ENCODE measurements at regions not wholly inside any gene's neighbourhood (a gene's known extent, or its start where the extent isn't known, plus 50 kb on each side); places are given as distances from the start of the nearest gene placed in this dataset.

- Histone ChIP-seq H3K9ac (ENCODE audit: control insufficient read depth, extremely low read depth, insufficient read depth, low read length) (no peak overlapping the region), H2AFZ (ENCODE audit: control insufficient read depth, low read length) (no peak overlapping the region), H3K4me1 (ENCODE audit: control insufficient read depth, extremely low read depth, insufficient read depth, low read length) (no peaks in the 10 kb centered on the region), H3K9me3 (ENCODE audit: control insufficient read depth, low read depth, low read length) (no peaks in the 10 kb centered on the region), H3K9me1 (ENCODE audit: control insufficient read depth, extremely low read depth, insufficient read depth, low read length) (no peaks in the 10 kb centered on the region), H3K79me2 (ENCODE audit: control insufficient read depth, insufficient read depth, low read length) (no peaks in the 10 kb centered on the region), H3K4me3 (ENCODE audit: control insufficient read depth in 2 of 3, extremely low read depth in 1 of 3, insufficient read depth in 2 of 3, low read depth in 1 of 3, low read length in 3 of 3) (no peak overlapping the region), H3K36me3 (ENCODE audit: control insufficient read depth in 2 of 2, extremely low read depth in 1 of 2, insufficient read depth in 2 of 2, low read length in 2 of 2) (no peaks in the 10 kb centered on the region), H4K20me1 (ENCODE audit: control insufficient read depth, extremely low read depth, insufficient read depth, low read length) (no peaks in the 10 kb centered on the region), H3K4me2 (ENCODE audit: control insufficient read depth, extremely low read depth, insufficient read depth, low read depth, low read length) (no peak overlapping the region), H3K27ac (ENCODE audit: control insufficient read depth, insufficient read depth, low read length) (no peak overlapping the region), H3K27me3 (ENCODE audit: control insufficient read depth, extremely low read depth, insufficient read depth, low read length) (no peaks in the 10 kb centered on the region)
- dilution Hi-C loops (cut with MboI; ENCODE audit: extremely low pct_ligation_motif_present, low sequenced_read_pairs) = no loop called here
- TF ChIP-seq CTCF (optimal IDR thresholded peaks at IDR 0.05 in 1 of 3, IDR thresholded peaks at IDR 0.05 in 1 of 3, conservative IDR thresholded peaks at IDR 0.05 in 1 of 3; ENCODE audit: extremely low read depth in 1 of 3, insufficient read depth in 2 of 3, low read length in 3 of 3) (no peak), EZH2 (IDR thresholded peaks at IDR 0.05; ENCODE audit: low read length) (no peak)
- FAIRE-seq = no peak
- DNase-seq (ENCODE audit: low read depth, low spot score) = no peak
Measured at GRCh38 chr3:165636684-165637015, 200.6 kb downstream of the BCHE start.

- Histone ChIP-seq H3K79me2 (ENCODE audit: control insufficient read depth, insufficient read depth, low read length) (no peaks in the 10 kb centered on the region), H3K9ac (ENCODE audit: control insufficient read depth, extremely low read depth, insufficient read depth, low read length) (no peak overlapping the region), H3K9me1 (ENCODE audit: control insufficient read depth, extremely low read depth, insufficient read depth, low read length) (no peaks in the 10 kb centered on the region), H3K27me3 (ENCODE audit: control insufficient read depth, extremely low read depth, insufficient read depth, low read length) (no peaks in the 10 kb centered on the region), H3K4me3 (ENCODE audit: control insufficient read depth in 2 of 3, extremely low read depth in 1 of 3, insufficient read depth in 2 of 3, low read depth in 1 of 3, low read length in 3 of 3) (no peak overlapping the region), H3K36me3 (ENCODE audit: control insufficient read depth in 2 of 2, extremely low read depth in 1 of 2, insufficient read depth in 2 of 2, low read length in 2 of 2) (no peaks in the 10 kb centered on the region), H3K9me3 (ENCODE audit: control insufficient read depth, low read depth, low read length) (no peaks in the 10 kb centered on the region), H3K27ac (ENCODE audit: control insufficient read depth, insufficient read depth, low read length) (no peak overlapping the region), H2AFZ (ENCODE audit: control insufficient read depth, low read length) (no peak overlapping the region), H3K4me1 (ENCODE audit: control insufficient read depth, extremely low read depth, insufficient read depth, low read length) (no peaks in the 10 kb centered on the region), H4K20me1 (ENCODE audit: control insufficient read depth, extremely low read depth, insufficient read depth, low read length) (no peaks in the 10 kb centered on the region), H3K4me2 (ENCODE audit: control insufficient read depth, extremely low read depth, insufficient read depth, low read depth, low read length) (no peak overlapping the region)
- FAIRE-seq (peak; percentile 9), DNase-seq (ENCODE audit: low read depth, low spot score) (no peak)
- dilution Hi-C loops (cut with MboI; ENCODE audit: extremely low pct_ligation_motif_present, low sequenced_read_pairs) = no loop called here
- no peak for TF ChIP-seq EZH2 (IDR thresholded peaks at IDR 0.05; ENCODE audit: low read length)
Measured at GRCh38 chr3:165635791-165636683, 201.2 kb downstream of the BCHE start.

GRCh38 chr3:165624761-165625160 lies 212.5 kb downstream of the BCHE start:
- H4K20me1 ChIP-seq (ENCODE audit: control insufficient read depth, extremely low read depth, insufficient read depth, low read length) = no peaks in the 10 kb centered on the region
- H3K27ac ChIP-seq (ENCODE audit: control insufficient read depth, insufficient read depth, low read length) = no peak overlapping the region
- H3K4me3 ChIP-seq (ENCODE audit: control insufficient read depth in 2 of 3, extremely low read depth in 1 of 3, insufficient read depth in 2 of 3, low read depth in 1 of 3, low read length in 3 of 3) = no peak overlapping the region
- no peaks in the 10 kb centered on the region for H3K9me1 ChIP-seq (ENCODE audit: control insufficient read depth, extremely low read depth, insufficient read depth, low read length)
- no peak overlapping the region for H3K4me2 ChIP-seq (ENCODE audit: control insufficient read depth, extremely low read depth, insufficient read depth, low read depth, low read length)
- no peak overlapping the region for H3K9ac ChIP-seq (ENCODE audit: control insufficient read depth, extremely low read depth, insufficient read depth, low read length)
- no peak overlapping the region for H2AFZ ChIP-seq (ENCODE audit: control insufficient read depth, low read length)
- no peaks in the 10 kb centered on the region for H3K27me3 ChIP-seq (ENCODE audit: control insufficient read depth, extremely low read depth, insufficient read depth, low read length)
- H3K79me2 ChIP-seq (ENCODE audit: control insufficient read depth, insufficient read depth, low read length) = no peaks in the 10 kb centered on the region
- TF ChIP-seq EZH2 (IDR thresholded peaks at IDR 0.05; ENCODE audit: low read length) (no peak), CTCF (optimal IDR thresholded peaks at IDR 0.05 in 1 of 3, IDR thresholded peaks at IDR 0.05 in 1 of 3, conservative IDR thresholded peaks at IDR 0.05 in 1 of 3; ENCODE audit: extremely low read depth in 1 of 3, insufficient read depth in 2 of 3, low read length in 3 of 3) (peak; percentile 59 to 76 (median 69))
- H3K4me1 ChIP-seq (ENCODE audit: control insufficient read depth, extremely low read depth, insufficient read depth, low read length) = no peaks in the 10 kb centered on the region
- peak; percentile 7 for DNase-seq (ENCODE audit: low read depth, low spot score)
- FAIRE-seq = no peak
- dilution Hi-C loops (cut with MboI; ENCODE audit: extremely low pct_ligation_motif_present, low sequenced_read_pairs) = no loop called here
- H3K36me3 ChIP-seq (ENCODE audit: control insufficient read depth in 2 of 2, extremely low read depth in 1 of 2, insufficient read depth in 2 of 2, low read length in 2 of 2) = no peaks in the 10 kb centered on the region
- H3K9me3 ChIP-seq (ENCODE audit: control insufficient read depth, low read depth, low read length) = no peaks in the 10 kb centered on the region
